Adipocyte (in vitro differentiated cells): ENCODE measurements at regions not wholly inside any gene's neighbourhood (a gene's known extent, or its start where the extent isn't known, plus 50 kb on each side); places are given as distances from the start of the nearest gene placed in this dataset.
"Not testable (repeated sequence)": the region's sequence is repeated elsewhere in the genome, so short reads cannot be mapped to it uniquely, and the experiment has no call there.

Experiments
- DNase-seq: peaks from one replicate; pipeline ENCODE4 v3.0.0-alpha.2; 2015; ENCODE audit warnings: low read depth
- H3K27me3 ChIP-seq: replicated peaks from 2 replicates; pipeline ENCODE4 v1.7.0; 2013; ENCODE audit warnings: mild to moderate bottlenecking, low read length, moderate library complexity; ENCODE audit not compliant: control insufficient read depth, insufficient read depth
- H3K36me3 ChIP-seq: 2 replicates; pipeline ENCODE4 v1.7.0; 2013; ENCODE audit warnings: low read length, mild to moderate bottlenecking, moderate library complexity; ENCODE audit not compliant: control insufficient read depth, insufficient read depth, severe bottlenecking
- H3K4me1 ChIP-seq: 2 replicates; pipeline ENCODE4 v1.7.0; 2013; ENCODE audit warnings: mild to moderate bottlenecking, low read length, moderate library complexity; ENCODE audit not compliant: control insufficient read depth, insufficient read depth
- H3K4me3 ChIP-seq: 2 replicates; pipeline ENCODE4 v1.7.0; 2013; ENCODE audit warnings: mild to moderate bottlenecking, low read length, moderate library complexity
- H3K9ac ChIP-seq: 2 replicates; pipeline ENCODE4 v1.7.0; 2013; ENCODE audit warnings: mild to moderate bottlenecking, low read length, moderate library complexity
- H3K9me3 ChIP-seq: 2 replicates; pipeline ENCODE4 v1.7.0; 2013; ENCODE audit warnings: mild to moderate bottlenecking, low read length, moderate library complexity; ENCODE audit not compliant: control insufficient read depth

DNA sequence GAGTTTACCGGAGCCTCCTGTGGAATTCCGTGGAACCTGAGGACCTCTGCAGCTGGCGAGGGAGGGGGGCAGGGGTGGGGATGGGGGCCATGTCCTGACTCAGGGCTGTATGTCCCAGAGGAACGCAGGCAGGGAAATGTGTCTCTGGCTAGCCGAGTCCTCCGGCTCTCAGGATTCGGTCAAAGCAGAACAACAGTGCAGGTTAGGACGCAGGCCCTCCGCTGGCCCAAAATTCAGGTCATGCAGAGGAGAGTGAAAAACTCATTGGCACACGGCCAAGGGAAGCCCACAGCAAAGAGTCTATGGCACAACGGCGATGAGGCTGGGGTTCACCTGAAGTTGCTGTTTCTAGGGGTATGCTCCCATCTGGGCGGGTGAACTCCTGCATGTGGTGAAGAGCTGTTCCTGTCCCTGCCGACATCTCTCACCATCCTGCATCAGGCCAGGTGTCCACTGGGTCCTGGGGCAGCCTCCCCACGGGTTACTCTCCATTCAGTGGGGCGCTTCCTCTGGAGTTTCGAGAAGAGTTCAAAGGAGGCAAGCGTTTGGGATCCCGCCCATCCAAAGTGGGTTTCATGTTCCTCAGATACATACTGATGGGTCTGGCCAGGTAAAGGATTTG, 1055.3 kb downstream of the BRD1 start:
- Histone ChIP-seq H3K27me3 (no peaks in the 10 kb centered on the region), H3K9ac (no peak overlapping the region), H3K36me3 (no peaks in the 10 kb centered on the region), H3K9me3 (peaks cover 19% of the 10 kb centered on the region), H3K4me1 (no peaks in the 10 kb centered on the region), H3K4me3 (no peak overlapping the region)
- DNase-seq = no peak

GRCh38 chr22:48765595-48765994, 1062.1 kb downstream of the BRD1 start:
- Histone ChIP-seq H3K9me3 (peaks cover 19% of the 10 kb centered on the region), H3K27me3 (no peaks in the 10 kb centered on the region), H3K9ac (no peak overlapping the region), H3K4me3 (no peak overlapping the region), H3K36me3 (no peaks in the 10 kb centered on the region), H3K4me1 (no peaks in the 10 kb centered on the region)
- no peak for DNase-seq

GRCh38 chr22:48761546-48761945, 1066.1 kb downstream of the BRD1 start:
- H3K4me1 ChIP-seq = no peaks in the 10 kb centered on the region
- H3K4me3 ChIP-seq = no peak overlapping the region
- no peaks in the 10 kb centered on the region for H3K36me3 ChIP-seq
- H3K9ac ChIP-seq = no peak overlapping the region
- peaks cover 5% of the 10 kb centered on the region for H3K9me3 ChIP-seq
- DNase-seq = no peak
- no peaks in the 10 kb centered on the region for H3K27me3 ChIP-seq

- Histone ChIP-seq H3K9ac (no peak overlapping the region), H3K36me3 (no peaks in the 10 kb centered on the region), H3K4me1 (no peaks in the 10 kb centered on the region), H3K4me3 (no peak overlapping the region), H3K27me3 (no peaks in the 10 kb centered on the region), H3K9me3 (peaks cover 4% of the 10 kb centered on the region)
- DNase-seq = no peak
Observed at GRCh38 chr22:48760481-48761390, 1066.9 kb downstream of the BRD1 start.

GRCh38 chr22:48758881-48759875, 1068.5 kb downstream of the BRD1 start:
- Histone ChIP-seq H3K9ac (no peak overlapping the region), H3K4me3 (no peak overlapping the region), H3K36me3 (no peaks in the 10 kb centered on the region), H3K9me3 (no peaks in the 10 kb centered on the region), H3K4me1 (no peaks in the 10 kb centered on the region), H3K27me3 (no peaks in the 10 kb centered on the region)
- DNase-seq = no peak

DNA sequence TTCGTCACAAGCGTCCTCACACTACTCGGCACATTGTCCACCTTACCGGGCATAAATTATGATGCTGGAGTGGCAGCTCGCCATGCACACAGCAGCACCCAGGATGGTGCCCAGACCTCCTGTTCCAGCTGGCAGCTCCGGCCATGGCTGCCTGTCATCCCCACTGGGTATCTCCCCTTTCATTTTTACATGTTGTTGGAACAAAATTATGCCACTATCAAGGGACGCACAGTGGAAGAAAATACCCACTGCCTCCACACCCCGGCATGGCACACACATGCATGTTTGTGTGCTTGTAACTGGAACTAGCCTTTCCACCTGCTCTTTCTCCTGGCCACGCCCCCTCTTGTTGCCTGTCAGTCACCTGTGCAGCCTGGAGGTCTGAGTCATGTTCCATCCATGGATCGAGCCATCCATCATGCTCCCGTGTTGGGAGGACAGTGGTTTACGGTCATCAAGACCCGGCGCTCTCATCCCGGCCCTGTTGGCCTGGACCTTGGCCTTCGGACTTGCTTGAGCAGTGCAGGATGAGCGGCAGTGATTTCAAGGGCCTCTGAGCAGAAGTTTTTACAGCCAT, 1069.6 kb downstream of the BRD1 start:
- Histone ChIP-seq H3K9me3 (no peaks in the 10 kb centered on the region), H3K9ac (no peak overlapping the region), H3K27me3 (no peaks in the 10 kb centered on the region), H3K4me1 (no peaks in the 10 kb centered on the region), H3K4me3 (no peak overlapping the region), H3K36me3 (no peaks in the 10 kb centered on the region)
- no peak for DNase-seq

GRCh38 chr22:48757581-48757980, 1070.1 kb downstream of the BRD1 start:
- Histone ChIP-seq H3K27me3 (no peaks in the 10 kb centered on the region), H3K4me3 (no peak overlapping the region), H3K9me3 (no peaks in the 10 kb centered on the region), H3K36me3 (no peaks in the 10 kb centered on the region), H3K4me1 (no peaks in the 10 kb centered on the region), H3K9ac (no peak overlapping the region)
- no peak for DNase-seq

DNA sequence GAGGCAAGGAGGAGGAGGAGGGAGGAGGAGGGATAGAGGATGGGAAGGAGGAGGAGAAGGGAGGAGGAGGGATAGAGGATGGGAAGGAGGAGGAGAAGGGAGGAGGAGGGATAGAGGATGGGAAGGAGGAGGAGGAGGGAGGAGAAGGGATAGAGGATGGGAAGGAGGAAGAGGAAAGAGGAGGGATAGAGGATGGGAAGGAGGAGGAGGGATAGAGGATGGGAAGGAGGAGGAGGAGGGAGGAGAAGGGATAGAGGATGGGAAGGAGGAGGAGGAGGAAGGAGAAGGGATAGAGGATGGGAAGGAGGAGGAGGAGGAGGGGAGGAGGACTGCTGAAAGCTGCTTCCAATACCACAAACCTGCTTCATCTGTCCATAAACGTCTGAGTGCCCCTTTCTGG, 1070.5 kb downstream of the BRD1 start:
- not testable (repeated sequence) for H3K9ac ChIP-seq, H3K4me1 ChIP-seq, H3K9me3 ChIP-seq, H3K4me3 ChIP-seq, DNase-seq, H3K27me3 ChIP-seq, H3K36me3 ChIP-seq

- H3K4me1 ChIP-seq = no peaks in the 10 kb centered on the region
- H3K9ac ChIP-seq = no peak overlapping the region
- H3K36me3 ChIP-seq = no peaks in the 10 kb centered on the region
- no peak for DNase-seq
- H3K4me3 ChIP-seq = no peak overlapping the region
- H3K9me3 ChIP-seq = no peaks in the 10 kb centered on the region
- no peaks in the 10 kb centered on the region for H3K27me3 ChIP-seq
Observed at GRCh38 chr22:48756146-48757111, 1071.2 kb downstream of the BRD1 start.
